Caco-2 (cell line): ENCODE measurements at regions not wholly inside any gene's neighbourhood (a gene's known extent, or its start where the extent isn't known, plus 50 kb on each side); places are given as distances from the start of the nearest gene placed in this dataset.

Source experiments
- BruUV-seq: library from RNA; stranded (reverse); fragments of 400-500 nt; replicated peaks from 2 replicates; lab custom pipeline; 2021; lab: Mats Ljungman, UMichigan
- CTCF ChIA-PET: fragments of 300-600 bp; sonication (Branson Sonifier 250); formaldehyde crosslinking; loops from one replicate; lab custom pipeline; 2022; ENCODE audit warnings: antibody characterized with exemption; lab: Charles Lee
- POLR2A ChIA-PET: fragments of 300-600 bp; sonication (Branson Sonifier 250); formaldehyde crosslinking; loops from one replicate; lab custom pipeline; 2022; ENCODE audit warnings: antibody characterized with exemption; lab: Charles Lee
- DNase-seq, 2 experiments: peaks; one replicate each; pipeline versions ENCODE4 v3.0.0 to v3.0.0-alpha.2; 2020 to 2022
- H3K27me3 ChIP-seq: replicated peaks from 2 replicates; pipeline ENCODE4 v1.6.0; 2011; ENCODE audit warnings: low read length; ENCODE audit not compliant: control insufficient read depth, insufficient read depth
- H3K36me3 ChIP-seq: 2 replicates; pipeline ENCODE4 v1.5.1; 2011; ENCODE audit warnings: low read length; ENCODE audit not compliant: control insufficient read depth, insufficient read depth
- H3K4me1 ChIP-seq: fragments of 250-450 bp; sonication (Bioruptor Pico); 2 replicates; pipeline ENCODE4 v1.5.1; 2020; ENCODE audit warnings: mild to moderate bottlenecking
- H3K4me3 ChIP-seq: 2 replicates; pipeline ENCODE4 v1.5.1; 2011; ENCODE audit warnings: low read depth, mild to moderate bottlenecking, control low read depth, low read length
- H3K9me3 ChIP-seq: fragments of 250-450 bp; sonication (Bioruptor Pico); 2 replicates; pipeline ENCODE4 v1.5.1; 2020; ENCODE audit warnings: mild to moderate bottlenecking, moderate library complexity
- H3K27ac Mint-ChIP-seq: one replicate; pipeline ENCODE4 v1.8.0; 2022; ENCODE audit warnings: mixed read lengths; ENCODE audit not compliant: unreplicated experiment
- H3K27me3 Mint-ChIP-seq: one replicate; pipeline ENCODE4 v1.8.0; 2022; ENCODE audit warnings: mixed read lengths; ENCODE audit not compliant: insufficient read depth, unreplicated experiment
- H3K36me3 Mint-ChIP-seq: one replicate; pipeline ENCODE4 v1.8.0; 2022; ENCODE audit warnings: mild to moderate bottlenecking, mixed read lengths; ENCODE audit not compliant: insufficient read depth, unreplicated experiment
- H3K4me1 Mint-ChIP-seq: one replicate; pipeline ENCODE4 v1.8.0; 2022; ENCODE audit warnings: low read depth, mixed read lengths; ENCODE audit not compliant: unreplicated experiment
- H3K4me3 Mint-ChIP-seq: one replicate; pipeline ENCODE4 v1.8.0; 2022; ENCODE audit warnings: mild to moderate bottlenecking, moderate library complexity, mixed read lengths; ENCODE audit not compliant: unreplicated experiment
- H3K9me3 Mint-ChIP-seq: one replicate; pipeline ENCODE4 v1.8.0; 2022; ENCODE audit warnings: mixed read lengths; ENCODE audit not compliant: unreplicated experiment
- intact Hi-C: fragments of 100-400 bp; cut with micrococcal nuclease; formaldehyde crosslinking; loops from one replicate; pipeline ENCODE4 v1.10.0; 2022; ENCODE audit not compliant: unreplicated experiment
- TF ChIP-seq, protein P1 (sequence below), 2 experiments: fragments of 200-600 bp in 1 of 2; IDR thresholded peaks; 1 replicate in 1 of 2; 2 replicates in 1 of 2; pipeline versions ENCODE4 v1.5.1 to v1.8.0; 2011 to 2022; ENCODE audit warnings: antibody characterized with exemption in 1 of 2, control low read depth in 1 of 2, inconsistent platforms in 1 of 2, low read depth in 1 of 2, low read length in 1 of 2, mild to moderate bottlenecking in 1 of 2, moderate library complexity in 1 of 2; ENCODE audit not compliant: insufficient read depth in 1 of 2, severe bottlenecking in 1 of 2, unreplicated experiment in 1 of 2

DNA sequence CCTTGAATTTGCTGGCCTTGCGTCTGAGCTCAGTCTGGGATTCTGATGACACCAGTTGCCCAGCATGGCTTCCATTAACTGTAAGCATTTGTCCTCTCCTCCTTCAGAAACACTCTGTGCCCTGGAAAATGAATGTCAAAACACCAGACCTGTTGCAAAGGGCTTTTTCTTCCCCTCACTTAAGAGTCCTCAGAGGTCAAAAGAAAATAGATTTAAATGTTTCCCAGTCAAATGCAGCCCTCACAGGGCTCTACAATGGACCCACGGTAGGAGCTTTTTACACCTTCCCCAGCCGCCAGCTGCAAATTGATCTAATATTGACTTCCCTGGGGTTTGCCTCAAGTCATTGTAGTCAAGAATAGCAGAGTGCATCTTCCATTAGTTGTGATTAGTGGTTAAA is 332.2 kb downstream of the INSC start:
- no peak overlapping the region for H3K4me3 ChIP-seq
- Mint-ChIP-seq H3K27ac (no peak overlapping the region), H3K4me1 (no peaks in the 10 kb centered on the region), H3K9me3 (no peaks in the 10 kb centered on the region), H3K36me3 (no peaks in the 10 kb centered on the region), H3K4me3 (no peak overlapping the region), H3K27me3 (peaks cover 14% of the 10 kb centered on the region)
- no peaks in the 10 kb centered on the region for H3K27me3 ChIP-seq
- DNase-seq = no peak
- intact Hi-C loops = no loop called here
- H3K36me3 ChIP-seq = no peaks in the 10 kb centered on the region
- H3K4me1 ChIP-seq = no peaks in the 10 kb centered on the region
- POLR2A ChIA-PET = no interaction called here
- CTCF ChIA-PET = no interaction called here
- peaks cover 3% of the 10 kb centered on the region; the same call in 1 of the 2 replicates for H3K9me3 ChIP-seq
- TF ChIP-seq, protein P1, sequence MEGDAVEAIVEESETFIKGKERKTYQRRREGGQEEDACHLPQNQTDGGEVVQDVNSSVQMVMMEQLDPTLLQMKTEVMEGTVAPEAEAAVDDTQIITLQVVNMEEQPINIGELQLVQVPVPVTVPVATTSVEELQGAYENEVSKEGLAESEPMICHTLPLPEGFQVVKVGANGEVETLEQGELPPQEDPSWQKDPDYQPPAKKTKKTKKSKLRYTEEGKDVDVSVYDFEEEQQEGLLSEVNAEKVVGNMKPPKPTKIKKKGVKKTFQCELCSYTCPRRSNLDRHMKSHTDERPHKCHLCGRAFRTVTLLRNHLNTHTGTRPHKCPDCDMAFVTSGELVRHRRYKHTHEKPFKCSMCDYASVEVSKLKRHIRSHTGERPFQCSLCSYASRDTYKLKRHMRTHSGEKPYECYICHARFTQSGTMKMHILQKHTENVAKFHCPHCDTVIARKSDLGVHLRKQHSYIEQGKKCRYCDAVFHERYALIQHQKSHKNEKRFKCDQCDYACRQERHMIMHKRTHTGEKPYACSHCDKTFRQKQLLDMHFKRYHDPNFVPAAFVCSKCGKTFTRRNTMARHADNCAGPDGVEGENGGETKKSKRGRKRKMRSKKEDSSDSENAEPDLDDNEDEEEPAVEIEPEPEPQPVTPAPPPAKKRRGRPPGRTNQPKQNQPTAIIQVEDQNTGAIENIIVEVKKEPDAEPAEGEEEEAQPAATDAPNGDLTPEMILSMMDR (IDR thresholded peaks at IDR 0.05; ENCODE audit: insufficient read depth in 1 of 2, low read depth in 1 of 2, low read length in 1 of 2, severe bottlenecking in 1 of 2, unreplicated experiment in 1 of 2) = no peak
- no TSS peak for BruUV-seq

DNA sequence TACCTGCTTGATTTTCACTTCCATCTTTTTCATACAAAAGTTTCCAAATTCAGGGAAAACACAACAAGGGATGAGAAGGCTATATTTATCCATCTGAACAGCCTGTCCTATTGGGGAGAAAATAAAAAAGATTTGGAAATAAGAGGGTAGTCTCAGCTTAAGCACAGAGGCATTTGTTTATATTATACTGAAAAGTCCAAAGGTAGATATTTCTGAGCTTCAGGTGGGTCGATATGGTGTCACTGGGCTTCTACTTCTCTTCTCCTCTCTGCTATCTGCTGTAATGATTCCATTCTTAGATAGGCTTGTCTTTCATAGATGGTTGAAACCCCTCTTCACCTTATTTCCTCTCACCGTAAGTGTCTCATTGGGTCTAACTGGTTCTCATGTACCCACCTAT is 337.0 kb downstream of the INSC start:
- ChIA-PET POLR2A (no interaction called here), CTCF (no interaction called here)
- Mint-ChIP-seq H3K36me3 (no peaks in the 10 kb centered on the region), H3K4me3 (no peak overlapping the region), H3K4me1 (no peaks in the 10 kb centered on the region), H3K27me3 (peaks cover 7% of the 10 kb centered on the region), H3K27ac (no peak overlapping the region), H3K9me3 (peaks cover 9% of the 10 kb centered on the region)
- no peaks in the 10 kb centered on the region for H3K27me3 ChIP-seq
- H3K36me3 ChIP-seq = no peaks in the 10 kb centered on the region
- DNase-seq = no peak
- H3K4me3 ChIP-seq = no peak overlapping the region
- TF ChIP-seq, protein P1 (IDR thresholded peaks at IDR 0.05; ENCODE audit: insufficient read depth in 1 of 2, low read depth in 1 of 2, low read length in 1 of 2, severe bottlenecking in 1 of 2, unreplicated experiment in 1 of 2) = no peak
- no peaks in the 10 kb centered on the region for H3K4me1 ChIP-seq
- H3K9me3 ChIP-seq = no peaks in the 10 kb centered on the region; the same call in 1 of the 2 replicates
- no TSS peak for BruUV-seq
- intact Hi-C loops = no loop called here

DNA sequence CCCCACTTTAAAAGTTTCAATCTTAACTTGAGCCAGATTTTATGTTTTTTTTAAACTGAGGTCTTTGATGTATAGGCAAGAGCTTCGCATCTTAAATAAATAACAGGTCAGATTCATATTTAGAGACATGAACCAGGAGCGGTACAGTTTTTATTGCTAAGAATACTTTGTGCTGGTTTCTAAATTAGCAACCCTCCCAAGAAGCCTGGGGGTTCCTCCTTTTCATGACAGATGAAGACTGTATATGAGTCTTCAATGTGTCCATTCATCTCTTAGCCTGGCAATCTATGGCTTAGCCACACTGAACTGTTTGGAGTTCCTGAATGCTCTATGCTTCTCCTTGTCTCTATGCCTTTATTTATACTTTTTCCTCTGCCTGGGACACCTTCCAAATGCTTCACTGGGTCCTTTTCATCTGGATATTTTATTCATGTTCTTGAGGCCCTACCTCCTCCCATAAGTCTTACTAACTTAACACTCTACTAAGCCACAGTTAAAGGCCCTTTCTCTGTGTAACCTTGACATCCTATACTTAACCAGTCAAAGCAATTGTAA is 338.6 kb downstream of the INSC start:
- Histone ChIP-seq H3K4me1 (no peaks in the 10 kb centered on the region), H3K36me3 (no peaks in the 10 kb centered on the region), H3K9me3 (no peaks in the 10 kb centered on the region; the same call in 1 of the 2 replicates), H3K27me3 (no peaks in the 10 kb centered on the region), H3K4me3 (no peak overlapping the region)
- intact Hi-C loops = no loop called here
- TF ChIP-seq, protein P1 (IDR thresholded peaks at IDR 0.05; ENCODE audit: insufficient read depth in 1 of 2, low read depth in 1 of 2, low read length in 1 of 2, severe bottlenecking in 1 of 2, unreplicated experiment in 1 of 2) = no peak
- H3K27ac Mint-ChIP-seq = no peak overlapping the region
- POLR2A ChIA-PET = no interaction called here
- no peaks in the 10 kb centered on the region for H3K36me3 Mint-ChIP-seq
- H3K4me1 Mint-ChIP-seq = no peaks in the 10 kb centered on the region
- H3K27me3 Mint-ChIP-seq = peaks cover 8% of the 10 kb centered on the region
- peaks cover 9% of the 10 kb centered on the region for H3K9me3 Mint-ChIP-seq
- no TSS peak for BruUV-seq
- no peak for DNase-seq
- CTCF ChIA-PET = no interaction called here
- H3K4me3 Mint-ChIP-seq = no peak overlapping the region
